Osteoblast (primary cell): ENCODE measurements at regions not wholly inside any gene's neighbourhood (a gene's known extent, or its start where the extent isn't known, plus 50 kb on each side); places are given as distances from the start of the nearest gene placed in this dataset.

Source experiments
- DNase-seq: peaks from one replicate; pipeline ENCODE4 v3.0.0; 2011; ENCODE audit warnings: low spot score, mixed read lengths; ENCODE audit not compliant: insufficient read length; ENCODE audit errors: missing footprints
- H2AFZ ChIP-seq: 2 replicates; pipeline ENCODE4 v1.6.0; 2011; ENCODE audit warnings: mild to moderate bottlenecking, low read length
- H3K27ac ChIP-seq: 2 replicates; pipeline ENCODE4 v1.5.1; 2011; ENCODE audit warnings: mild to moderate bottlenecking, low read depth, low read length, moderate library complexity
- H3K27me3 ChIP-seq: 2 replicates; pipeline ENCODE4 v1.6.0; 2012; ENCODE audit warnings: mild to moderate bottlenecking, control low read depth, inconsistent platforms, low read length, moderate library complexity; ENCODE audit not compliant: insufficient read depth
- H3K36me3 ChIP-seq: 2 replicates; pipeline ENCODE4 v1.5.1; 2011; ENCODE audit warnings: mild to moderate bottlenecking, low read length, control low read depth, moderate library complexity; ENCODE audit not compliant: insufficient read depth
- H3K4me1 ChIP-seq: 2 replicates; pipeline ENCODE4 v1.5.1; 2011; ENCODE audit warnings: mild to moderate bottlenecking, low read length, control low read depth, moderate library complexity; ENCODE audit not compliant: insufficient read depth
- H3K4me2 ChIP-seq: 2 replicates; pipeline ENCODE4 v1.6.0; 2011; ENCODE audit warnings: mild to moderate bottlenecking, low read length; ENCODE audit not compliant: insufficient read depth
- H3K4me3 ChIP-seq: fragments of 200-600 bp; sonication (generic); 3 replicates; pipeline ENCODE4 v1.5.1; 2012; ENCODE audit warnings: mild to moderate bottlenecking, low read length, inconsistent platforms; ENCODE audit not compliant: insufficient read depth
- H3K79me2 ChIP-seq: 2 replicates; pipeline ENCODE4 v1.6.0; 2012; ENCODE audit warnings: mild to moderate bottlenecking, low read length, control low read depth, inconsistent platforms; ENCODE audit not compliant: insufficient read depth
- H3K9me3 ChIP-seq: 2 replicates; pipeline ENCODE4 v1.5.1; 2011; ENCODE audit warnings: low read depth, low read length, control low read depth
- H4K20me1 ChIP-seq: 2 replicates; pipeline ENCODE4 v1.6.0; 2012; ENCODE audit warnings: mild to moderate bottlenecking, low read length, control low read depth; ENCODE audit not compliant: insufficient read depth
- CTCF ChIP-seq: IDR thresholded peaks from 2 replicates; pipeline ENCODE4 v1.5.1; 2011; ENCODE audit warnings: mild to moderate bottlenecking, low read depth, low read length, moderate library complexity; ENCODE audit errors: extremely low read depth

GRCh38 chr6:12645941-12646340, 70.6 kb upstream of the PHACTR1 start:
- no peaks in the 10 kb centered on the region for H3K4me1 ChIP-seq
- no peaks in the 10 kb centered on the region for H3K79me2 ChIP-seq
- no peak overlapping the region for H3K27ac ChIP-seq
- no peaks in the 10 kb centered on the region for H3K36me3 ChIP-seq
- no peaks in the 10 kb centered on the region for H4K20me1 ChIP-seq
- H3K4me3 ChIP-seq = no peak overlapping the region
- H3K4me2 ChIP-seq = no peak overlapping the region
- no peak for TF ChIP-seq CTCF
- H3K27me3 ChIP-seq = no peaks in the 10 kb centered on the region
- no peak overlapping the region for H2AFZ ChIP-seq
- DNase-seq = no peak
- no peaks in the 10 kb centered on the region for H3K9me3 ChIP-seq

- DNase-seq = no peak
- no peaks in the 10 kb centered on the region for H3K4me1 ChIP-seq
Measured at GRCh38 chr6:12648171-12648570, 68.4 kb upstream of the PHACTR1 start.

DNA sequence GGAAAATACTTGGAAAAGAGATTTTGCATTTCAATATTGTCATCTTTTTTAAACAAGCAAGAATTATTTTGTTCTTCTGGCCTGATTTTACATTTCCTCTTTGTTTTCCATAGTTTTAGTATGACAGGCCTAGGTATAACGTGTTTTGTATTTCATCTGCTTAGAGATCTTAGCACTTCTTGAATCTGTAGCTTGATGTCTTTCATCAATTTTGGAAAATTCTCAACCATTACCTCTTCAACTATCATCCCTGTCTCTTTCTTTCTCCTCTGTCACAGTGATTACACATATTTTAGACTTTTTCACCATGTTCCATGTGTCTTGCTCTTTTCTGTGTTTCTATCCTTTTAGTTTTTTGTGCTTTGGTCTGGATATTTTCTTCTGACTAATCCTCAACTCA, 67.2 kb upstream of the PHACTR1 start:
- Histone ChIP-seq H3K9me3 (no peaks in the 10 kb centered on the region), H3K4me2 (no peak overlapping the region), H2AFZ (no peak overlapping the region), H3K79me2 (no peaks in the 10 kb centered on the region), H3K4me3 (no peak overlapping the region), H3K27ac (no peak overlapping the region), H3K27me3 (no peaks in the 10 kb centered on the region), H4K20me1 (no peaks in the 10 kb centered on the region), H3K4me1 (no peaks in the 10 kb centered on the region), H3K36me3 (no peaks in the 10 kb centered on the region)
- no peak for DNase-seq
- TF ChIP-seq CTCF = no peak

More at GRCh38 chr6:12648171-12648570, 68.4 kb upstream of the PHACTR1 start:
- no peak overlapping the region for H3K27ac ChIP-seq
- no peaks in the 10 kb centered on the region for H3K9me3 ChIP-seq
- no peaks in the 10 kb centered on the region for H3K27me3 ChIP-seq
- H3K4me3 ChIP-seq = no peak overlapping the region
- H3K79me2 ChIP-seq = no peaks in the 10 kb centered on the region
- no peaks in the 10 kb centered on the region for H4K20me1 ChIP-seq
- no peak for TF ChIP-seq CTCF
- no peak overlapping the region for H2AFZ ChIP-seq
- H3K4me2 ChIP-seq = no peak overlapping the region
- H3K36me3 ChIP-seq = no peaks in the 10 kb centered on the region

DNA sequence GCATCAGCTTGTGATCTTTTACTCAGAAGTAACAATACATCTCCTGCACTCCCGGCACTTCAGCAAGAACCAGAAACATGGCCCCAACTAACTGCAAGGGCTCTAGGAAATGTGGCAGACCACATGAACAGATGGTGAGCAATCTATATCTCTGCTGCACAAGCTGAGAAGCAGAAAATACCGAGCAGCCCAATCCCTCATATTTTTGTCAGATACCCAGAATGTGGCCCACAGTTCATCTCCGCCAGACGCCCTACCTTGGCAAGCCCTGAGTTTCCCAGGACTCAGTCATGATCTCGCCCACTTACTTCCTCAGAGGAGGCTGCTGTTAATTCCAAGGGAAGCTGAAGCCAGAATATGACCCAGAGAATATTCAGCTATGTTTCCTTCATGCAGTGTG, 63.1 kb upstream of the PHACTR1 start:
- Histone ChIP-seq H3K4me3 (no peak overlapping the region), H3K4me2 (no peak overlapping the region), H3K27me3 (no peaks in the 10 kb centered on the region), H3K36me3 (no peaks in the 10 kb centered on the region), H4K20me1 (no peaks in the 10 kb centered on the region), H3K9me3 (no peaks in the 10 kb centered on the region), H3K27ac (no peak overlapping the region), H3K4me1 (no peaks in the 10 kb centered on the region), H3K79me2 (no peaks in the 10 kb centered on the region), H2AFZ (no peak overlapping the region)
- DNase-seq = no peak
- no peak for TF ChIP-seq CTCF
